EH (cell line): ENCODE measurements at regions not wholly inside any gene's neighbourhood (a gene's known extent, or its start where the extent isn't known, plus 50 kb on each side); places are given as distances from the start of the nearest gene placed in this dataset.
"Not testable (repeated sequence)": the region's sequence is repeated elsewhere in the genome, so short reads cannot be mapped to it uniquely, and the experiment has no call there.

Experiments used
- DNase-seq: peaks from one replicate; pipeline ENCODE4 v3.0.0-alpha.2; 2015; ENCODE audit warnings: low read depth

- DNase-seq: no peak
These were observed 157.9 kb upstream of the NTRK2 start for GRCh38 chr9:84511651-84512050.

- no peak for DNase-seq
These were observed 157.0 kb upstream of the NTRK2 start for GRCh38 chr9:84512493-84512892.

DNA sequence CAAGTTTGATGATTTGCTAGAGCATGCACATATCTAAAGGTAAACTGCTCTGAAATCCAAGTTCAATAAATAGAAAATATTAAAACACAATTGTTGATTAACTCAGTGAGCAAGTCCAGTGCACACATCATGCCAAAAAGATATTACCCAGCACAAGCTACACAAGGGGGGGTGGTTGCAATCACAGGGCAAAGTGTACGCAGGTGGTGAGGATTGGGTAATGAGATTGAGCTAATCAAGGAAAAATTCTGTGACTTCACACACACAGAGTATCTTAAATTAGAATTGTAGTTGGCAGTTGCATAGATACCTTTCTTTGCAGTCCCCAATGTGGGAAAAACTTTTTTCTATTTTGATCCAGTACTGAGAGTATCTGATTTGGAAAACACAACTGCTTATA, 156.1 kb upstream of the NTRK2 start:
- DNase-seq: no peak

DNA sequence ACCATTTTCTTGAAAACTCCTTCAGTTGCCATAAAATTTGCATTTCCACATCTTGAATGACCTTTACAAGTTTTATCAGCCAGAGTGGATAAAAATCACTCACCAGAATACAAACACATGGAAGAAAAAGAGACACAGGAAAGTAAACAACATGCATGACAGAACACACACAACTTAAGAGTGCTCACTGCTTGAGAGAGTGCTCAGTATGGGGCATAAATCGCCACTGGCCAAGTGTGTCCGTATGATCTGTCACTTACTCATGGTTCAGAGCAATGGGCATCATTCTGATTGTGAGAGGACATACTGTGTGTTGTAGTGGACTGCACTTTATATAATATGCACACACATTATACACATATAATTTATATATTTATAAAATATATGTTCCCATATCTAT, 155.6 kb upstream of the NTRK2 start:
- DNase-seq: no peak

DNA sequence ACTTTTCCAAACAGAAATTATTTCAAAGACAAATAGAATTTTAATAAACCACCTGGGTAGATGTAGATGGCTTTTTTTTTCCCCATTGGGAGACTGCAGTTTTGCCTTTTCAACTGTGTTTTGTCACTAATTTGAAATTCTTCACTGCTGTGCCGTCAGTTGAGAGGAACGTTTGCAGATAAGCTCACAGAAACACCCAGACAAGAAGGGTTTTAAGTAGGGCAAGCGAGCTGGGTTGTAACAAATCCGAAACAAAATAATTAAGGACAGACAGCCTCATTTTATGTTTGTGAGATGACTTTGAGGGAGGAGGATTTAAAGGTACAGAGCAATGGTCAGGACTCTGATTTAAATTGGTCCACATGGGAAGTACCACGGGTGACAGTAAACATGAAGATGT, 155.1 kb upstream of the NTRK2 start:
- no peak for DNase-seq

DNA sequence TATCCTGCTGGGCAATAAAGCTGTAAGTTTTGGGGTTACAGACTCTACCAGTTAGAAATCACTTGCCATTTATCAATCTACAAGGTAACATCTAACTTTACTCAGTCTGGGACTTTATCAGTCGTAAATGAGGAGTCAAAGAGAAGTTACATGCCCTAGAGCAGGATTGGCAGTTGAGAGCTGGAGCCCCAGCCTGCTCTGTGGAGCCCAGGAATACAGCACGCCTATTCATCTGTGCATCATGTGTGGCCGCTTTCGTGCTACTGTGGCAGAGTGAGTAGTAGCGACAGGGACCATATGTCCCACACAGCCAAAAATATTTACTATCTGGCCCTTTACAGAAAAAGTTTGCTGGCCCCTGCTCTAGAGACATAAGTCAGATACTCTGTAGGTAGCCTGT, 152.5 kb upstream of the NTRK2 start:
- DNase-seq: no peak

- DNase-seq: no peak
These were observed 150.1 kb upstream of the NTRK2 start for GRCh38 chr9:84519413-84519812.

- no peak for DNase-seq
These were observed 148.3 kb upstream of the NTRK2 start for GRCh38 chr9:84521208-84521607.

DNA sequence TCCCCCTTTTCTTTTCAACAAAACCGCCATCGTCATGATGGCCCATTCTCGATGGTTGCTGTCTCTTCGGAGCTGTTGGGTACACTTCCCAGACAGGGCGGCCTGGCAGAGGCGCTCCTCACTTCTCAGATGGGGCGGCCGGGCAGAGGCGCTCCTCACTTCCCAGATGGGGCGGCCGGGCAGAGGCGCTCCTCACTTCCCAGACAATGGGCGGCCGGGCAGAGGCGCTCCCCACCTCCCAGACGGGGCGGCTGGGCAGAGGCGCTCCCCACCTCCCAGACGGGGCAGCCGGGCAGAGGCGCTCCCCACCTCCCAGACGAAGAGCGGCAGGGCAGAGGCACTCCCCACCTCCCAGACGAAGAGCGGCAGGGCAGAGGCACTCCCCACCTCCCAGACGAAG, 143.3 kb upstream of the NTRK2 start:
- not testable (repeated sequence) for DNase-seq

GRCh38 chr9:84527060-84527720, 142.3 kb upstream of the NTRK2 start:
- not testable (repeated sequence) for DNase-seq

DNA sequence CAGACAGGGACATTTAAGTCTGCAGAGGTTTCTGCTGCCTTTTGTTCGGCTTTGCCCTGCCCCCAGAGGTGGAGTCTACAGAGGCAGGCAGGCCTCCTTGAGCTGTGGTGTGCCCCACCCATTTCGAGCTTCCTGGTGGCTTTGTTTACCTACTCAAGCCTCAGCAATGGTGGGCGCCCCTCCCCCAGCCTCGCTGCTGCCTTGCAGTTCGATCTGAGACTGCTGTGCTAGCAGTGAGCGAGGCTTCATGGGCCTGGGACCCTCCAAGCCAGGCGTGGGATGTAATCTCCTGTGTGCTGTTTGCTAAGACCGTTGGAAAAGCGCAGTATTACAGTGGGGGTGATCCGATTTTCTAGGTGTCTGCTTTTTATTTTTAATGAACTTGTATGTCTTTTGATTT, 133.6 kb upstream of the NTRK2 start:
- not testable (repeated sequence) for DNase-seq

- DNase-seq: no peak
These were observed 130.7 kb upstream of the NTRK2 start for GRCh38 chr9:84538879-84539278.

- DNase-seq: no peak
These were observed 127.0 kb upstream of the NTRK2 start for GRCh38 chr9:84542554-84542953.

GRCh38 chr9:84554069-84554664, 115.4 kb upstream of the NTRK2 start:
- DNase-seq: no peak

- DNase-seq: no peak
These were observed 113.0 kb upstream of the NTRK2 start for GRCh38 chr9:84556556-84556955.

DNA sequence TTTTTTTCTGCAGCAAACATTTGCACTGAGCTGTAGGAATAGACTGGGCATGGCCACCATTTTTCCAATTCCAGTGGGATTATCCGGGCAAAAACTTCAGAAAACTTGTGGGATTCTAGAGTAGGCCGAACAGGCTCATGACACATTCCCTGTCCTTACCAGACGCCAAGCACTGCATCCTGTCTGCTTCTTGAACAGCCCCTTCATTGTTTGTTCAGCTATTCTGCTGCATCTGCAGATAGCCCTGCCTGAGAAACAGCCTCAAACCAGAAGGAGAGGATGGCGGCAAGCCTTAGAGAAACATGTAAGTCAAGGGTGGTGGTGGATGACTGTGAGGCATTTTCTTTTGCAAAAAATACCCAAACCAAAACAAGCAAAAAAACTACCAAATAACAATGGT, 111.8 kb upstream of the NTRK2 start:
- no peak for DNase-seq

- no peak for DNase-seq
These were observed 105.8 kb upstream of the NTRK2 start for GRCh38 chr9:84563691-84564090.

GRCh38 chr9:84567805-84568204, 101.7 kb upstream of the NTRK2 start:
- DNase-seq: no peak

DNA sequence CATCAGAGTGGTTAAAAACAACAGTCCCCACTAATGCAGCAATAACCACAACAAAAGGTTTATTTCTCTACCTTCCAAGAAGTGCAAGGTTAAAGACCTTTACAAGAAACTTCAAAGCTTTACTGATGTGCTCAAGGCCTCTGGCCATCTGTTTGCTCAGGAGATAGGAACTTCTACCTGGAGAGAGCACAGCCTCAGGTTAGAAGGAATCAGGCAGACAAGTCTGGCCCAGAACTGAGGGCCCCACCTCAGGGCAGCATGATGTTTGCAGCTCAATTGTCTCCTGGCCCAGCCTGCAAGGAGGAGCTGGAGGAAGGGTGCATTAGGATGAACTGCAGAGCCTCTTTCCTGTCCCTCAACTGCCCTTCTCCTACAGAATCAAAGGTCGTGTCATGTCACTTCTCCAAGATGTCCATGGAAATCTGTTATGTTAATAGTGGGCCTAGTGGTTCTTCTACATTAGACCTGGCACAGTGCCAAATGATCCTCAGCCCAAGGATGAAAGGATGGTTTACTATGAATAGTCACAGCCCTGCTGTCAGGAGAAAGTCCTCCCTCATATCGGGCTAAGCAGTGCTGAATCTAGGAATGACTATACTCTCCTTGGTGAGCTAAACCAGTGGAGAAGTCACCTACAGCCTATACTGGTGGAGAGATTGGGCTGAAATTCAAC, 98.9 kb upstream of the NTRK2 start:
- DNase-seq: no peak

GRCh38 chr9:84573083-84573482, 96.4 kb upstream of the NTRK2 start:
- no peak for DNase-seq

DNA sequence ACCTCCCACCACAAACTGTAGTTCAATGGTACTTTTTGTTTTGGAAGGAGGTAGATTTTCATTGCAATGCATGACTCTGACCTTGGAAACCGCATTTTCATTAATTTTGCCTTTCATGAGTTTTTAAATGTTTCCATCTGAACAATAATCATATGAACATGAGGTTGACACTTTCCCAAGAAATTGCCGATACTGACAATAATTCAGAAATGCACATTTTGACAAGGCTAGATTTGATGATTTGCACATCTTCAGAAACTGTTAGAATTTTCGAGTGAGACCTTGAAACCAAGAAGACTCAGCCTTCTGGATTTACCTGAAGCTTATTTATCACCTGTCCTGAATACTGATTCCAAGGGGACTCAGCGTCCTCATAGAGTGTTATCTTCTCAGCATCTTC, 93.8 kb upstream of the NTRK2 start:
- no peak for DNase-seq

DNA sequence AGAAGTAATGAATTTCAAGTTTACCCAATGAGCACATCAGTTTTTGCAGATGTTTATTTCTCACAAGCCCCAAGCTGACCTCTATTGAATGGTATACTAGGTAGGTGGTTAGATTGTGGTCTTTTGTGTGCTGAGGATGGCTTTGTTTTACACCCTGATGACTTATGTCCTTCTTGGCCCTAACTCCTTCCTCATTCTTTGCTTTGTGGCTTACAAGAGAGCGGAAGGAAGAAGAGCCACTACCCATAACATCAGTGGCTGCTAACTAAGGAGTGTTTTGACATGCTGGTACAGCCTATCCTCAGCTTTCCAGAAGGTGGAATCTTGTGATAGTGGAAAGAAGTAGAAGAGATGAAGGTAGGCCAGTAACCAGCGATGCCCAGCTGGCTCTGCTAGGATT, 85.7 kb upstream of the NTRK2 start:
- DNase-seq: no peak

GRCh38 chr9:84586662-84587061, 82.9 kb upstream of the NTRK2 start:
- no peak for DNase-seq

DNA sequence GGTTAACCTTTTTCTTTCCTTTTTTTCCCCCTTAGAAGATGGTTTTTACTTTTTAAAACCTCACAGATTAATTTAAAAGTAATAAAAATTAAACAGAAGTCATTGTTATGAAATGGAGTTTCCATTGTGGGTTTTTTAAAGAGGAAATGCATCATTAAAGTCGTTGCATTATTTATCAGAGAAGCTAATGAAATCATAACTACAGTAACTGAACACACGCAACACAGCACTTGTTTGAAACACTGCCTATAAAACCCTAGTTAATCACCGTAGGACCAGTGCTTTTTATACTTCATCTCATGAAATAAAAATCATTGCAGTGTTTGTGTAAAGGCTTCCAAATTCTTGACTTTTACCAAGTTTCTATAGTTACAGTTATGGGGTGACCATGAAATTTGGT, 82.4 kb upstream of the NTRK2 start:
- DNase-seq: no peak
